ENCODE measurements at regions not wholly inside any gene's neighbourhood (a gene's known extent, or its start where the extent isn't known, plus 50 kb on each side); places are given as distances from the start of the nearest gene placed in this dataset.

- TF ChIP-seq CTCF (IDR thresholded peaks at IDR 0.05) (no peak), POLR2A (IDR thresholded peaks at IDR 0.05) (no peak)
These were observed 182.2 kb upstream of the GRIA1 start for GRCh38 chr5:153308282-153308681.

Measured in lower leg skin (tissue), 3 donors.